Astrocyte (in vitro differentiated cells and primary cell): ENCODE measurements at regions not wholly inside any gene's neighbourhood (a gene's known extent, or its start where the extent isn't known, plus 50 kb on each side); places are given as distances from the start of the nearest gene placed in this dataset.

Experiments
- CTCF ChIP-seq: IDR thresholded peaks from 2 replicates; pipeline ENCODE4 v1.5.1; 2011; ENCODE audit warnings: low read depth, mild to moderate bottlenecking, inconsistent platforms, low read length, moderate library complexity; ENCODE audit not compliant: insufficient read depth
- EZH2 ChIP-seq: IDR thresholded peaks from 2 replicates; pipeline ENCODE4 v1.6.1; 2012; ENCODE audit warnings: mild to moderate bottlenecking, low read length, inconsistent platforms; ENCODE audit not compliant: insufficient read depth

- TF ChIP-seq CTCF (no peak), EZH2 (no peak)
These were observed 279.2 kb downstream of the QDPR start for GRCh38 chr4:17232566-17233253.
